Erythroblast (primary cell): ENCODE measurements at regions not wholly inside any gene's neighbourhood (a gene's known extent, or its start where the extent isn't known, plus 50 kb on each side); places are given as distances from the start of the nearest gene placed in this dataset.

Source experiments
- GATA1 ChIP-seq: IDR thresholded peaks from 2 replicates; pipeline ENCODE4 v1.6.1; 2011; ENCODE audit warnings: low read depth, mild to moderate bottlenecking, control low read depth, low read length, moderate library complexity
- POLR2A ChIP-seq: IDR thresholded peaks from 2 replicates; pipeline ENCODE4 v1.6.1; 2011; ENCODE audit warnings: mild to moderate bottlenecking, low read length

GRCh38 chr3:189572249-189572648 lies 58.9 kb upstream of the TP63 start:
- TF ChIP-seq POLR2A: no peak
- TF ChIP-seq GATA1: no peak
